OCI-LY7 (cell line): ENCODE measurements at regions not wholly inside any gene's neighbourhood (a gene's known extent, or its start where the extent isn't known, plus 50 kb on each side); places are given as distances from the start of the nearest gene placed in this dataset.

Source experiments
- EZH2phosphoT487 ChIP-seq: fragments of 200-600 bp; sonication (generic); IDR thresholded peaks from 2 replicates; pipeline ENCODE4 v1.6.1; 2018; ENCODE audit warnings: low read depth, borderline replicate concordance, mild to moderate bottlenecking, mixed run types, antibody characterized with exemption, low read length, moderate library complexity, mixed read lengths
- TF ChIP-seq, protein P1 (sequence below): fragments of 200-600 bp; sonication (generic); conservative IDR thresholded peaks from 2 replicates; pipeline ENCODE4 v1.5.1; 2014; ENCODE audit warnings: mild to moderate bottlenecking, antibody characterized with exemption, low read length, moderate library complexity, mixed read lengths

DNA sequence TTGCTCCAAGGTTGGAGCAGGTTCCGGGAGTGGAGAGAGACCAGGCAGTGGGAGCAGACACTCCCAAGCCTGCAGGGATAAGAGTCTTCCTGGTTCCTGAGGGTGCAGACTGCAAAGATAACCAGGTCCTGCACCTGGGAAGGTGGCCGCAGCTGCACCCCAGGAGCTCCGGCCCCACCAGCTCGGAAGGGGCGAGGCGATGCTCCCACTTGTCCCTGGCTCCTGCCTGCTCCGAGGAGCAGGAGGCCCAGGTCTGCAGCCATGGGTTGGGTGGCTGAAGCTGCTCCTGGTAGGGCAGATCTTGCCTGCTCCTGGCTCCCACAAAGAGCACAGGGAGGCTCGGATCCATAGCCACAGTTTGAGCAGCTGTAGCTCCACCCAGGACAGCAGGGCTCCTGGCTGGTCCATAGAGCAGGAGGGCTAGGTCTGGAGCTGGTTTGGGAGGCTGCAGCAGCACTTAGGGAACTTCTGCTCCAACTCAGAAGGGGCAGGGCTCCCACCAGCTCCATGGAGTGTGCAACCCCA lies 251.6 kb upstream of the GPC6 start:
- TF ChIP-seq, protein P1, sequence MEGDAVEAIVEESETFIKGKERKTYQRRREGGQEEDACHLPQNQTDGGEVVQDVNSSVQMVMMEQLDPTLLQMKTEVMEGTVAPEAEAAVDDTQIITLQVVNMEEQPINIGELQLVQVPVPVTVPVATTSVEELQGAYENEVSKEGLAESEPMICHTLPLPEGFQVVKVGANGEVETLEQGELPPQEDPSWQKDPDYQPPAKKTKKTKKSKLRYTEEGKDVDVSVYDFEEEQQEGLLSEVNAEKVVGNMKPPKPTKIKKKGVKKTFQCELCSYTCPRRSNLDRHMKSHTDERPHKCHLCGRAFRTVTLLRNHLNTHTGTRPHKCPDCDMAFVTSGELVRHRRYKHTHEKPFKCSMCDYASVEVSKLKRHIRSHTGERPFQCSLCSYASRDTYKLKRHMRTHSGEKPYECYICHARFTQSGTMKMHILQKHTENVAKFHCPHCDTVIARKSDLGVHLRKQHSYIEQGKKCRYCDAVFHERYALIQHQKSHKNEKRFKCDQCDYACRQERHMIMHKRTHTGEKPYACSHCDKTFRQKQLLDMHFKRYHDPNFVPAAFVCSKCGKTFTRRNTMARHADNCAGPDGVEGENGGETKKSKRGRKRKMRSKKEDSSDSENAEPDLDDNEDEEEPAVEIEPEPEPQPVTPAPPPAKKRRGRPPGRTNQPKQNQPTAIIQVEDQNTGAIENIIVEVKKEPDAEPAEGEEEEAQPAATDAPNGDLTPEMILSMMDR: no peak
- no peak for TF ChIP-seq EZH2phosphoT487
